Skin of body (tissue), 1 donor: ENCODE measurements at regions not wholly inside any gene's neighbourhood (a gene's known extent, or its start where the extent isn't known, plus 50 kb on each side); places are given as distances from the start of the nearest gene placed in this dataset.
A peak's percentile ranks its signal among the peaks of the same experiment; 100 is the strongest.

Source experiments
- DNase-seq: peaks from one replicate; lab custom pipeline; 2025; lab: John Stamatoyannopoulos, UW

DNA sequence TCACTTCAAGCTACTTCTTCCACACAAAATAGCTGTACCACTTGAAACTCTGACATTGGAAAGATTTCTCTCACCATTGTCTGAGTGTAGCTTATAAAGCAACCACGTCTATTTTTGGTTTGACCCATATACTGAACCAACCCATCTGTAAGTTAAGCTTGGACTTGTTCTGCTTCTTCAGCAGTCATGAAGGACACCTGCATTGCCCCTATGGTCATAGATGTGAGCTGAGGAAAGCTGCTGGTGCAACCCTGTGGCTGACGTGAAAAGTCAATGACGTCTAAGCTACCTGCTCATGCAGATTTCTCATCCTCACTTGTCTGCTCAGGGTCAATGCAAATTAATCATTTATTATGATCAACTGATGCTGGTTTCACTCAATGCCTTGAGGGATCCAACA lies 417.4 kb downstream of the CETN3 start:
- no peak for DNase-seq

DNA sequence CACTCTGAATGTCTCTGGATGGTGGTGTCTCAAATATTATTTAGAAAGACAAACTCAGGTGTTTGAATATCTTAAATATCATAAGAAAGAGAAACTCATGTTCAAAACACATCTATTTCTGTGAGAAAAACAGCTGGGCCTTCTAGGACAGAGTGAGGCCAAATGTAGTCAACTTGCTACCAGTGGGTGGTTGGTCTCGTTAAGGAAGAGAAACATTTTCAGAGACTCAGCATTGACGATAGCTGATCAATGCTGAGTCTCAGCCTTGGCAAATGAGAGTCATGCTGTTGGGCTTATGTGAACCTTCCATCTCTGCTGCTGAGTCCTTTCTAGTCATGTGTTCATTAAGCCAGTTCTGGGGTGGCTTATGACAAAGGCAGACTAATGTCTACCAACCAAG lies 418.0 kb downstream of the CETN3 start:
- no peak for DNase-seq

DNA sequence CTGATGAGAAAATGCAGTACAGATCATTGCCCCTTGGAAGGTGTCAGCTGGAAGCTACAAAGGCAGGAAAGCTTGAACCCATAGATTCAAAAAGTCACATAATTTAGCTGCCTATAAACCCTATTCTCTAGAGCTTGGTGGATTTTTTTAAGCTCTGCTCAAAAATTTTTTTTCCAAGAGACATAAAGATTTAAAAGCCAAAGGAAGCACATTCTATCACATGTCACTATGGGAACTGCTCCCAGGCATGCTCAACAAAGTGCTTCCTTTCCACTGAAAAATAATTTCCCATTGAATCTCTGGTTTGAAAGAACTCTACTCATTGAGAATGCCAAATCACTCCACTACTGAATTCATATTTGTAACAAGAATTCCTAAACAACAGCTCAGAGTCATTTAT lies 419.8 kb downstream of the CETN3 start:
- DNase-seq, result peak; percentile 45

- peak; percentile 44 for DNase-seq
Observed at GRCh38 chr5:89988998-89989655, 420.4 kb downstream of the CETN3 start.

- DNase-seq, result peak; percentile 31
Observed at GRCh38 chr5:89988129-89988810, 421.3 kb downstream of the CETN3 start.

DNA sequence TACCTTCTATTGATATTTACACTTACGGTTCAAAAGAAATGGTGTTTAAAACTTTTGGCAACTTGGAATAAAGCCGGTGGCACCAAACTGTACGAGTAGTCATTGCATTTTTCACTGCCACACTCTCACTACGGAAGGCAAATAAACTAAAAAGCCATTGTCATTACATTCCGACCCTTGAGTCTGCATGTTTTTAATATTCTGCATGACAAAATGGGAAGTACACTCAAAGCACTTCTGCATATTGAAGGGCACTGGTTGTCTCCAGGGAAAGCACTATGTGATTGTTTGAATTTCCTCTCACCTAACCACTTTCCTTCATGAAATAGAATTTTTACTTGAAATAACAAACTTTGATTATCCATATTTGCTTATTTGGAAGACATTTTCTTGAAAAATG lies 426.3 kb downstream of the CETN3 start:
- no peak for DNase-seq

DNA sequence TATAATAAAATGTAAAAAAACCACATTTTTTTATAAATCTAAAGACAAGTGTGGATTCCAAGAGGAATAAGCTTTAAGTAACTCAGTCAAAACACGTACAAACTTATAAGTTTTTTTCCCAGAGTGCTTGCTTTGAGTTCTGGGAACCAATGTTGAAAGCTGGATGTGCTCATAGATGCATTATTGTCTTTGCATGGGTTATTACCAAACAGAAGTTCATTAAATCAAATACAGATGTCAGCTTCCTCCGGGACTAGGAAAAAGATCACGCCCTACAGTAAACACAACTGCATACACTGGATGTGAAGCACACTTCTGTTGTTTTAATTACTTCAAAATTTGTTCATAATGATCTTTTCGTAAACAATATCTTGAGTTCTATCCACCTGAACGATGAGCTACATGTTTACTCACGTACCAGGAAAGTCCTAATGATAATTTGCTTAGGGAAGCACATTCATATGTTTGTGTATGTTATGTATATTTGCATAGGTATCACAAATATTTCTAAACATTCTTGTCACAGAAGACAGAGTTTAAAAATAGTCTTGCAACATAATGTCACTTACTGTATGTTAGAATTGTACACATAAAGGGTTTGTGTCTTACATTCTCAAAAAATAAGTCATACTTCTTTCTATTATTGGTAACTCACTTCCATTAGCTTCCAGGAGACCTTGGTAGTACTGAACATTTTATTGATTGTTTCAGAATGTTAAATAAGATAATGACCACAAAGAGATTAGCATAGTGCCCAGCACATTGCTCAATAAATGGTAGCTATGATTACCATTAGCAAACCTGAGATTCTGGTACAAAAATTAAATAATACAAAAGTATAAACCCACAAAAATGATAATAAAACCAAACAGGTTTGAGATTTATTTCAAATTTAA lies 427.4 kb downstream of the CETN3 start:
- DNase-seq, result peak; percentile 93

DNA sequence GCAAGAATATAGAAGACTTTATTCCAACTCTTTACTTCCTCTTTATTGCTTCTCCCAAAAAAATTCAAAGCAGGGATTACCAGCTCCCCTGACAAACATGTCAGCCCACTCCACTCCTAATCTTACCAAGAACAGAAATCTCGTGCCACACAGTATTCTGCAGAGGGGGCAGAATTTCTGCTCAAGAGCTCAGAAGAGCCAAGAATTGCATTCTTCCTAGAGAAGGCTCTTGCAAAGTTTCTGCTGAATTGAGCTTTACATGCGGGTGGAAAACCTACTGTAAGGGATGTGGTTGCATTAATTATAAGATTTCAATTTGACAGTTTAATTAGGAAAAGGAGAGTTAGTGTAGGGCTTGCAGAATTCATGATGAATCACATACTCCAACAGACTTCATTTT lies 428.5 kb downstream of the CETN3 start:
- DNase-seq, result peak; percentile 75

GRCh38 chr5:89973516-89973915 lies 436.0 kb downstream of the CETN3 start:
- DNase-seq, result no peak

DNA sequence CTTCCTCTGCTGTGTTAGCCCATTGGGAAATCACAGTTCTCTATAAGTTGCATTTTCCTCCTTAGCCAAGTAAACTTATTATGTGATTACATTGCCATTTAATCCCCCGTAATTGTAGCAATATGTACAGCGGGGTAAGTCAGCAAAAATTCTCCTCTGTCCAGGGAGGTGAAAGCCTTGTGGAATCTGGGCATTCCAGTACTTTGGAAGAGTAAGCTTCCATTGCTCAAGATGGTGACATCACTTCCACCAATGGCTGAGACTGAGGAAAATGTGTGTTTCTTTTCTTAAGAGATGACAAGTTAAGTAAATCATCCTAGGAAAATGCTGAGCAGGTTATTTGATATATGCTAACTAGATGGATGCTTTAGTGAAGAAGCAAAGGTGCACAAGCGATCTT lies 436.7 kb downstream of the CETN3 start:
- DNase-seq, result peak; percentile 13

- DNase-seq, result peak; percentile 35
Observed at GRCh38 chr5:89968958-89969381, 440.6 kb downstream of the CETN3 start.

GRCh38 chr5:89967771-89968444 lies 441.6 kb downstream of the CETN3 start:
- DNase-seq, result no peak

DNA sequence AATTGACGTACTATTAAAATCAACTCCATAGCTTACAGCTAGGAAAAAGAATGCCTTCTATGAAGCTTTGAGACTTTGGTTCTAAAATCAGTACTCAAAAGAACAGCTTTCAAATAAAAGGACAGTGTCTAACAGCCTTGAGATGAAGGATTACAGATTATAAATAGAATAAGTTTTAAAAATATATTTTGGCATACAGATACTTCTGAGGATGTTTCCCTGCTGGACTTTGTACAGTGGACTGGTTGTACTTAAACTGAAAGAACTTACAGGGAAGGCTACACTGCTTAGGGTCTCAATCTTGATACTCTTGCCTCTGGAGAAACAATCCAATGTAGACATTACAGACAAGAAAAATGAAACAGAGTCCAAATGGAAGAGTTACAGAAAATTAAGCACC lies 452.7 kb downstream of the CETN3 start:
- no peak for DNase-seq

DNA sequence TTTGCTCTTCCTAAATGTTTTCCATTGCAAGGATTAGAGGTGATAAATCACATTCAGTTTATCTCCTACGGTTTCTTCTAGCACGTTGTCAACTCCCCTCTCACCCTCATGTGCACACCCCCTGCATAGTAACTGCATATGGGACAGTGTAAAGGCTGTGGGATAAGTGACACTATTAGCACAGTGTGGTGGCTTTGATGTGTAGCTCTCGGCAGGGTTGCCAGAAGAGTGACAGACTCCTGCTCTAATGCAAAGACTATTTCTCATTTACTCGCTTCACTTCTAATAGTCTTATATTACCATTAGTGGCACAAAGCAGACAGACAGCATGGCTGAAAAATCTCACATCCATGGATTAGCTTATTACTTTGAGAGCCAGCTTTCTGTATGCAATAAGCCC lies 454.6 kb downstream of the CETN3 start:
- DNase-seq, result peak; percentile 8

DNA sequence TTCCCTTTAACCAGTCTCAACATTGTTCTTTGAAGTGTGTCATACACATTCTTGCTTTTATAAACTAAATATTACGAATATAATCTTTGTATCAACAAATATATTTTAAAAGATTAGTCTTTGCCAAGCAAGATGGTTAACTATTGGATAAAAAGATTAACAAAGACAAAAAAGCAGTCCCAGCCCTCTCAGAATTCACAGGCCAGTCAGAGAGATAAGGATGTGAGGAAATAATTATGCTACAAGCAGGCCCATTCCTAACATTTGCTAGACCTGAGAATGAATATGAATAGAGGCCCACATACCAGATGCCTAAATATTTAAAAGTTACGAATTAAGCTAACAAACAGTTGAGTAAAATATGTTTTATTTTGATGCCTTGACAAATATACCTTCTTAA lies 457.7 kb downstream of the CETN3 start:
- no peak for DNase-seq

DNA sequence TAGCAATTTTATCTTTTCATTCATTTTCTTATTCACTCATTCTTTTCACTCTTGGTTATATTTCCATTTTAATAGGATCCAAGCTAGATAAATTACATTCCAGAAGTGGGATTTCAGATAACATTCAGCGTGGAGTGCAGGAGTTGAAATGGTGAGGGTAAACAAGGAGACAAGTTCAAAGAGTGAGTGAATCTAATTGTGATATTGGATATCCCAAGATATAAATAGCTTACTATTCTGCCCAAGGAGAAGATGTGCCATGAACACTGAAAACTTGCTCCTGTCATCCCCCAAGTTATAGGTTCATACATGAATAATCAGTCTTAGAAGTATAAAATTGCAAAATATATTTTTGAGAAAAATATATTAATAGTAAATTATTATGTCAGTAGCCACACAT lies 459.3 kb downstream of the CETN3 start:
- no peak for DNase-seq

GRCh38 chr5:89948977-89949376 lies 460.6 kb downstream of the CETN3 start:
- DNase-seq, result no peak

- no peak for DNase-seq
Observed at GRCh38 chr5:89946916-89947315, 462.6 kb downstream of the CETN3 start.

GRCh38 chr5:89946508-89946907 lies 463.0 kb downstream of the CETN3 start:
- no peak for DNase-seq

- no peak for DNase-seq
Observed at GRCh38 chr5:89942171-89942570, 467.4 kb downstream of the CETN3 start.

- no peak for DNase-seq
Observed at GRCh38 chr5:89936576-89936975, 473.0 kb downstream of the CETN3 start.

- no peak for DNase-seq
Observed at GRCh38 chr5:89934069-89934468, 475.5 kb downstream of the CETN3 start.
